Activated CD4-positive, alpha-beta T cell treated with anti-CD3 and anti-CD28 coated beads, Interleukin-2, amount 10 ng/mL, durations not matched to agents 24 days and 14 days (primary cell): ENCODE measurements at regions not wholly inside any gene's neighbourhood (a gene's known extent, or its start where the extent isn't known, plus 50 kb on each side); places are given as distances from the start of the nearest gene placed in this dataset.
"Not testable (repeated sequence)": the region's sequence is repeated elsewhere in the genome, so short reads cannot be mapped to it uniquely, and the experiment has no call there.

Source experiments
- DNase-seq: peaks from one replicate; pipeline ENCODE4 v3.0.0; 2022
- H3K27ac Mint-ChIP-seq: one replicate; pipeline ENCODE4 v1.8.0; 2022; ENCODE audit warnings: mild to moderate bottlenecking, mixed read lengths
- H3K27me3 Mint-ChIP-seq: one replicate; pipeline ENCODE4 v1.8.0; 2022; ENCODE audit warnings: mixed read lengths
- H3K36me3 Mint-ChIP-seq: one replicate; pipeline ENCODE4 v1.8.0; 2022; ENCODE audit warnings: low read depth, mild to moderate bottlenecking, mixed read lengths
- H3K4me1 Mint-ChIP-seq: one replicate; pipeline ENCODE4 v1.8.0; 2021; ENCODE audit warnings: mixed read lengths
- H3K4me3 Mint-ChIP-seq: one replicate; pipeline ENCODE4 v1.8.0; 2022; ENCODE audit warnings: mild to moderate bottlenecking, moderate library complexity, mixed read lengths
- H3K9me3 Mint-ChIP-seq: one replicate; pipeline ENCODE4 v1.8.0; 2021; ENCODE audit warnings: mixed read lengths
- intact Hi-C: fragments of 100-400 bp; cut with micrococcal nuclease; formaldehyde crosslinking; loops from one replicate; pipeline ENCODE4 v1.15.1; 2023

DNA sequence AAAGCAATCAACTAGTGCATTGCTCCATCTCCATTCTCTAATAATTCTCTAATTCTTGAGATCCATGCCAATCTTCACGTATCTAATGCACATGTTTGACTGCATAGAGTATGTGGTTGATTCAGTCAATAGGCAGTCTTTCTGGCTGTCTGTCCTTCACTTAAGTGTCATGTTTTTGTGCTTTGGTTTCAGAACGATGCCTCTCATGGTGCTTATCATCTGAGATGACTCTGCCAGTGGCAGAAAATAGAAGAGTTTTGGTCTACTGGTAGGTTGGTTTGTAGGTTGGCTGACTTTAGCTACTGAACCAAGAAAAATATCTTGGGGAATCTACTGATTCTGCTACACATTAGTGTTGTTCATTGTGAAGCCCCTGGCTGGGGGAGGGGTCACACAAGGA lies 364.2 kb downstream of the SFMBT2 start:
- no peak overlapping the region for H3K27ac Mint-ChIP-seq
- H3K27me3 Mint-ChIP-seq = peaks cover 2% of the 10 kb centered on the region
- intact Hi-C loops = no loop called here
- H3K4me1 Mint-ChIP-seq = peaks cover 26% of the 10 kb centered on the region
- no peak overlapping the region for H3K4me3 Mint-ChIP-seq
- DNase-seq = no peak
- peaks cover 1% of the 10 kb centered on the region for H3K36me3 Mint-ChIP-seq
- peaks cover 19% of the 10 kb centered on the region for H3K9me3 Mint-ChIP-seq

DNA sequence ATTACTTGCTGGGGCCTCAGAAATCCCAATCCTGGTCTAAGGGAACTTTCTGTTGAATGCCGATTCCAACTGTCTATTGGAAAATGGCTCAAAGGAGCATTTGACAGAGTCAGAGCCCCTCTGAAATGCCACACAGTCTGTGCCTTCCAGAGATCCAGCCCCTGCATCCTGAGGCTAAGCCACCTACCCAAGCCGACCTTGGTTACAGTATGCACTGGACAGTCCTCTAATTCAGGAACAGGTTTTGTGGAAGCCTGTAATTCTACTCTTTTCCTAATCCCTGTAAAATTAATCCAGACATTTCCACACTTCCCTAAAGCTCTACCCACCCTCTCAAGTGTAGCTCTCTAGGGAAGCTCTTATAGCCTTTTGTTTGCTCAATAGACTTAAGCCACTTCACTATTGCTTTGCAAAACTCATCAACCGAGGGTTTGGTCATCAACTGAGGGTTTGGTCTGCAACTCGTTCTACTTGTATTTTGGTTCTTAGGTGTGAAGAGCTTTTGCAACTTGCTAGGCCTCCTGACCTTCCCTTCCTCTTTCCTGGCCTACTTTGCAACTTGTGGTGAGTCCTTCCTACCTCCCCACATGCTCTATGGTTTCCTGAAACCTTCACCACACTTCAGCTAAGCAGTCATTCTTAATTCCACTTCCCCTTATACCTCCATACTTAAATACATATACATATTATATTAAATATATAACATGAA lies 364.8 kb downstream of the SFMBT2 start:
- intact Hi-C loops = no loop called here
- Mint-ChIP-seq H3K27ac (peak overlapping the region; percentile 45), H3K36me3 (peaks cover 1% of the 10 kb centered on the region)

GRCh38 chr10:7043055-7043653 lies 367.7 kb downstream of the SFMBT2 start:
- H3K27me3 Mint-ChIP-seq = peaks cover 7% of the 10 kb centered on the region
- no peak for DNase-seq
- H3K36me3 Mint-ChIP-seq = no peaks in the 10 kb centered on the region
- H3K9me3 Mint-ChIP-seq = peaks cover 11% of the 10 kb centered on the region
- H3K27ac Mint-ChIP-seq = no peak overlapping the region
- H3K4me3 Mint-ChIP-seq = no peak overlapping the region
- peaks cover 30% of the 10 kb centered on the region for H3K4me1 Mint-ChIP-seq
- intact Hi-C loops = no loop called here

More for the DNA sequence above, 364.8 kb downstream of the SFMBT2 start:
- peaks cover 26% of the 10 kb centered on the region for H3K4me1 Mint-ChIP-seq
- peaks cover 5% of the 10 kb centered on the region for H3K27me3 Mint-ChIP-seq
- DNase-seq = peak; percentile 75
- peaks cover 19% of the 10 kb centered on the region for H3K9me3 Mint-ChIP-seq
- peak overlapping the region; percentile 20 for H3K4me3 Mint-ChIP-seq

DNA sequence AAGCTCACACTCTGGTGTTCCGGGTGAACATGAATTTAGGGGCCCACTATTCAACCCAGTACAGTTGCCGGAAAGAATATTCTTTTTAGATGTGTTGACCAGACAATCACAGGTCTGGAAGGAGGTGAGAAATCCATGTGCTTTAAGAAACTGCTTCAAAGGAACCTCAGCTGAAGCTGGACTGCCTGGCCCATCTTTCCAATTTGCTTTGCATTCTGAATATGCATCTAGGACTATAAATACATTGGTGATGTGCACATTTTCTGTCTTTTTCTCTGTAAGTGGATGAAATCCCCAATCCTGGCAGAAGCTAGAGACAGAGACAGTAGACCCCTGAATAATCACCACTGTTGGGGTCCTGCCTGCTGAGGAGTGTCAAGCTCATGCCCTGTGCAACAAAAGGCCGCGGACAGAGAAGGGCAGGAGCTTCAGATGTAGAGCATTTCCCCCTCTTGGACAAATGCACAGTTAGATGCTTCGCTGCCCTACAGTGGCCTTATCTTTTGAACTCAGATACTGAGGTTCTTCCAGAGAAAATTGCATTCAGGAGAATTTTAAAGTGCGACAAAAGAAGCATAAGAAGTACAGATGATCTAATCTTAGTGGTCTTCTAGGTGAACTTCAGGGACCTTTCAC lies 368.3 kb downstream of the SFMBT2 start:
- DNase-seq = no peak
- intact Hi-C loops = no loop called here

GRCh38 chr10:7042000-7042399 lies 368.8 kb downstream of the SFMBT2 start:
- peaks cover 7% of the 10 kb centered on the region for H3K27me3 Mint-ChIP-seq
- H3K36me3 Mint-ChIP-seq = peaks cover 2% of the 10 kb centered on the region
- peaks cover 3% of the 10 kb centered on the region for H3K9me3 Mint-ChIP-seq
- peaks cover 31% of the 10 kb centered on the region for H3K4me1 Mint-ChIP-seq
- no peak for DNase-seq
- no peak overlapping the region for H3K27ac Mint-ChIP-seq
- no peak overlapping the region for H3K4me3 Mint-ChIP-seq
- intact Hi-C loops = no loop called here

More for the DNA sequence above, 368.3 kb downstream of the SFMBT2 start:
- Mint-ChIP-seq H3K9me3 (peaks cover 6% of the 10 kb centered on the region), H3K36me3 (no peaks in the 10 kb centered on the region), H3K27ac (no peak overlapping the region), H3K27me3 (peaks cover 7% of the 10 kb centered on the region), H3K4me3 (no peak overlapping the region), H3K4me1 (peaks cover 32% of the 10 kb centered on the region)

DNA sequence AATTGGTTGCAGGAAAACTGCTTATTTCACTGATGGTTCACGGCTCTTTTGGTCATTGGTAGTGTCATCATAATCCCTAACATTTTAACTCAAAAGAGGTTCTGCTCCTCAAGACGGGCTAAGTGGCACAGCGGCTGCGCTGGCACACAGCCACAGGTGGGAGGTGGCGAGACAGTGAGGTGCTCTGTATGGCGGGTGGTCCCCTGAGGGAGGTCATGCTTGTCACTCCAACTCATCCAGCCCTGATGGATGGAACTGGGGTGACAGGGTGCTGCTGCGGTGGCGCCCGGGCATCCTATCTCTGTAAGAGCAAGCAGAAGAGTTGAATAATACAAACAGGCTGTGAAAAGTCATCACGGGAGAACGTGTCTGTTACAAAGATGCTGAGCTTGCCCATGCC lies 370.2 kb downstream of the SFMBT2 start:
- H3K4me3 Mint-ChIP-seq = no peak overlapping the region
- H3K9me3 Mint-ChIP-seq = peaks cover 3% of the 10 kb centered on the region
- H3K36me3 Mint-ChIP-seq = peaks cover 2% of the 10 kb centered on the region
- H3K27ac Mint-ChIP-seq = no peak overlapping the region
- peaks cover 19% of the 10 kb centered on the region for H3K4me1 Mint-ChIP-seq
- peaks cover 7% of the 10 kb centered on the region for H3K27me3 Mint-ChIP-seq
- no peak for DNase-seq
- intact Hi-C loops = no loop called here

- H3K4me3 Mint-ChIP-seq = no peak overlapping the region
- peaks cover 2% of the 10 kb centered on the region for H3K36me3 Mint-ChIP-seq
- no peak overlapping the region for H3K27ac Mint-ChIP-seq
- intact Hi-C loops = loop anchor here (10.0 kb wide), 1 partner anchor 115 kb away; no protein-coding TSS in a partner anchor
- H3K27me3 Mint-ChIP-seq = peaks cover 7% of the 10 kb centered on the region
- H3K9me3 Mint-ChIP-seq = peaks cover 3% of the 10 kb centered on the region
- peaks cover 19% of the 10 kb centered on the region for H3K4me1 Mint-ChIP-seq
- DNase-seq = no peak
These were observed 371.0 kb downstream of the SFMBT2 start for GRCh38 chr10:7039859-7040258.

GRCh38 chr10:7038416-7038815 lies 372.4 kb downstream of the SFMBT2 start:
- Mint-ChIP-seq H3K9me3 (no peaks in the 10 kb centered on the region), H3K4me1 (peaks cover 16% of the 10 kb centered on the region), H3K36me3 (peaks cover 2% of the 10 kb centered on the region), H3K27me3 (peaks cover 7% of the 10 kb centered on the region), H3K27ac (no peak overlapping the region), H3K4me3 (no peak overlapping the region)
- intact Hi-C loops = loop anchor here (10.0 kb wide), 1 partner anchor 114 kb away; no protein-coding TSS in a partner anchor
- no peak for DNase-seq

- H3K27me3 Mint-ChIP-seq, H3K9me3 Mint-ChIP-seq, H3K27ac Mint-ChIP-seq, DNase-seq, H3K36me3 Mint-ChIP-seq, H3K4me3 Mint-ChIP-seq: not testable (repeated sequence)
- intact Hi-C loops = loop anchor here (10.0 kb wide), 1 partner anchor 113 kb away; no protein-coding TSS in a partner anchor
- peaks cover 21% of the 10 kb centered on the region for H3K4me1 Mint-ChIP-seq
These were observed 373.4 kb downstream of the SFMBT2 start for GRCh38 chr10:7037434-7037833.

DNA sequence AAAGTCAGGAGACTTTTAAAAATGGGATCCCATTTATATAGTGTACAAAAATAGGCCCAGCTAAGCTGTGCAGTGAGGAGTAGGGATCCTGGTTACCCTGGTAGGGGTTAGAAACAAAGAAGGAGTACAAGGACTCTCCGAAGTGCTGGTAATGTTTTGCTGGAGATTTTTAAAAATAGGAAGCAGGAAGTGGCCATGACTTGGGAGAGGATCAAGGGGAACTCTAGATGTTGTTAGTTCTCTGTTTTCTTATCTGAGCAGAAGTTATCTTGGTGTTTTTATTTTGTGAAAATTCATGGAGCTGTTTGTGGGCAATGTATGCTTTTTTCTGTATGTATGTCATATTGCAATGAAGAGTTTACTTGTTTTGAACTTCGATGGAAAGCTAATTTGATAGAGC lies 373.9 kb downstream of the SFMBT2 start:
- DNase-seq = no peak
- no peaks in the 10 kb centered on the region for H3K9me3 Mint-ChIP-seq
- no peak overlapping the region for H3K4me3 Mint-ChIP-seq
- H3K36me3 Mint-ChIP-seq = peaks cover 2% of the 10 kb centered on the region
- no peak overlapping the region for H3K27ac Mint-ChIP-seq
- H3K27me3 Mint-ChIP-seq = peaks cover 5% of the 10 kb centered on the region
- peaks cover 22% of the 10 kb centered on the region for H3K4me1 Mint-ChIP-seq
- intact Hi-C loops = loop anchor here (10.0 kb wide), 1 partner anchor 112 kb away; no protein-coding TSS in a partner anchor

GRCh38 chr10:7035126-7035761 lies 375.6 kb downstream of the SFMBT2 start:
- Mint-ChIP-seq H3K36me3 (peaks cover 2% of the 10 kb centered on the region), H3K27me3 (no peaks in the 10 kb centered on the region), H3K4me3 (no peak overlapping the region), H3K4me1 (peaks cover 22% of the 10 kb centered on the region), H3K27ac (peak overlapping the region; percentile 7), H3K9me3 (no peaks in the 10 kb centered on the region)
- intact Hi-C loops = loop anchor here (10.0 kb wide), 1 partner anchor 110 kb away; no protein-coding TSS in a partner anchor
- DNase-seq = no peak

- peaks cover 9% of the 10 kb centered on the region for H3K9me3 Mint-ChIP-seq
- H3K27ac Mint-ChIP-seq = no peak overlapping the region
- H3K36me3 Mint-ChIP-seq = peaks cover 8% of the 10 kb centered on the region
- DNase-seq = no peak
- no peak overlapping the region for H3K4me3 Mint-ChIP-seq
- peaks cover 32% of the 10 kb centered on the region for H3K4me1 Mint-ChIP-seq
- H3K27me3 Mint-ChIP-seq = no peaks in the 10 kb centered on the region
- intact Hi-C loops = loop anchor here (10.0 kb wide), 1 partner anchor 108 kb away; no protein-coding TSS in a partner anchor
These were observed 377.8 kb downstream of the SFMBT2 start for GRCh38 chr10:7033031-7033430.

- intact Hi-C loops = loop anchor here (10.0 kb wide), 1 partner anchor 105 kb away; no protein-coding TSS in a partner anchor
- H3K36me3 Mint-ChIP-seq = peaks cover 6% of the 10 kb centered on the region
- no peak overlapping the region for H3K27ac Mint-ChIP-seq
- H3K9me3 Mint-ChIP-seq = peaks cover 9% of the 10 kb centered on the region
- H3K4me1 Mint-ChIP-seq = peaks cover 29% of the 10 kb centered on the region
- DNase-seq = no peak
- H3K27me3 Mint-ChIP-seq = no peaks in the 10 kb centered on the region
- no peak overlapping the region for H3K4me3 Mint-ChIP-seq
These were observed 380.5 kb downstream of the SFMBT2 start for GRCh38 chr10:7030134-7030855.
